Progenitor cell of endocrine pancreas (in vitro differentiated cells): ENCODE measurements at regions not wholly inside any gene's neighbourhood (a gene's known extent, or its start where the extent isn't known, plus 50 kb on each side); places are given as distances from the start of the nearest gene placed in this dataset.

Experiments
- DNase-seq: peaks from one replicate; pipeline ENCODE4 v3.0.0; 2021; ENCODE audit warnings: low spot score; ENCODE audit not compliant: unreplicated experiment
- H3K27ac Mint-ChIP-seq: 2 replicates; pipeline ENCODE4 v1.8.0; 2021; ENCODE audit warnings: mild to moderate bottlenecking, moderate library complexity, mixed read lengths
- H3K27me3 Mint-ChIP-seq: 2 replicates; pipeline ENCODE4 v1.8.0; 2021; ENCODE audit warnings: mixed read lengths
- H3K36me3 Mint-ChIP-seq: 2 replicates; pipeline ENCODE4 v1.8.0; 2022; ENCODE audit warnings: mixed read lengths; ENCODE audit not compliant: insufficient read depth
- H3K4me1 Mint-ChIP-seq: 2 replicates; pipeline ENCODE4 v1.8.0; 2021; ENCODE audit warnings: low read depth, mixed read lengths
- H3K4me3 Mint-ChIP-seq: 2 replicates; pipeline ENCODE4 v1.8.0; 2021; ENCODE audit warnings: low read depth, mild to moderate bottlenecking, moderate library complexity, mixed read lengths
- H3K9me3 Mint-ChIP-seq: 2 replicates; pipeline ENCODE4 v1.8.0; 2021; ENCODE audit warnings: low read depth, mixed read lengths
- TF ChIP-seq, protein P1 (sequence below): fragments of 200-600 bp; sonication (generic); IDR thresholded peaks from one replicate; pipeline ENCODE4 v1.5.0; 2021; ENCODE audit warnings: antibody characterized with exemption, mild to moderate bottlenecking; ENCODE audit not compliant: unreplicated experiment

- H3K9me3 Mint-ChIP-seq = no peaks in the 10 kb centered on the region
- H3K36me3 Mint-ChIP-seq = no peaks in the 10 kb centered on the region
- peaks cover 33% of the 10 kb centered on the region for H3K27me3 Mint-ChIP-seq
- H3K27ac Mint-ChIP-seq = no peak overlapping the region
- TF ChIP-seq, protein P1, sequence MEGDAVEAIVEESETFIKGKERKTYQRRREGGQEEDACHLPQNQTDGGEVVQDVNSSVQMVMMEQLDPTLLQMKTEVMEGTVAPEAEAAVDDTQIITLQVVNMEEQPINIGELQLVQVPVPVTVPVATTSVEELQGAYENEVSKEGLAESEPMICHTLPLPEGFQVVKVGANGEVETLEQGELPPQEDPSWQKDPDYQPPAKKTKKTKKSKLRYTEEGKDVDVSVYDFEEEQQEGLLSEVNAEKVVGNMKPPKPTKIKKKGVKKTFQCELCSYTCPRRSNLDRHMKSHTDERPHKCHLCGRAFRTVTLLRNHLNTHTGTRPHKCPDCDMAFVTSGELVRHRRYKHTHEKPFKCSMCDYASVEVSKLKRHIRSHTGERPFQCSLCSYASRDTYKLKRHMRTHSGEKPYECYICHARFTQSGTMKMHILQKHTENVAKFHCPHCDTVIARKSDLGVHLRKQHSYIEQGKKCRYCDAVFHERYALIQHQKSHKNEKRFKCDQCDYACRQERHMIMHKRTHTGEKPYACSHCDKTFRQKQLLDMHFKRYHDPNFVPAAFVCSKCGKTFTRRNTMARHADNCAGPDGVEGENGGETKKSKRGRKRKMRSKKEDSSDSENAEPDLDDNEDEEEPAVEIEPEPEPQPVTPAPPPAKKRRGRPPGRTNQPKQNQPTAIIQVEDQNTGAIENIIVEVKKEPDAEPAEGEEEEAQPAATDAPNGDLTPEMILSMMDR = no peak
- DNase-seq = no peak
- no peak overlapping the region for H3K4me3 Mint-ChIP-seq
- H3K4me1 Mint-ChIP-seq = no peaks in the 10 kb centered on the region
Observed at GRCh38 chr2:126241001-126241400, 415.0 kb upstream of the GYPC start.

DNA sequence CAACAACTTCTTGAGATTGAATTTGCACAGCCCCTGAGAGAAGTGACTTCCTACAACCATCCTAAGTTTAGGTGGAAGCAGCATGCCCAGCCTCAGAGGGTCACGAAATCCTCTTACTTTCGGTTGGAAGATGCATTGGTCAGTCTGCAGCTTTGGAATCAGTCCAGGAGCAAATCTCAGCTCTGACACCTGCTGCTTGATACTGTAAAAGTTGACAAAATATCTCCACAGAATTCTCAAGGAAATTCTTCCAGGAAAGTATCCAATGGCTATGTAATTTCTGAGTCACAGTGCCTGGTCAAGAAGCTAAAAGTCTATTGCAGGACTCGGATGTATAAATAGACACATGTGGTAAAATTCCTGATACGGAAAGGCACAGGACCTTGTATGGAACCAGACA is 414.5 kb upstream of the GYPC start:
- Mint-ChIP-seq H3K27me3 (peaks cover 33% of the 10 kb centered on the region), H3K27ac (no peak overlapping the region), H3K4me3 (no peak overlapping the region), H3K36me3 (no peaks in the 10 kb centered on the region), H3K9me3 (no peaks in the 10 kb centered on the region), H3K4me1 (no peaks in the 10 kb centered on the region)
- TF ChIP-seq, protein P1 = no peak
- DNase-seq = no peak

DNA sequence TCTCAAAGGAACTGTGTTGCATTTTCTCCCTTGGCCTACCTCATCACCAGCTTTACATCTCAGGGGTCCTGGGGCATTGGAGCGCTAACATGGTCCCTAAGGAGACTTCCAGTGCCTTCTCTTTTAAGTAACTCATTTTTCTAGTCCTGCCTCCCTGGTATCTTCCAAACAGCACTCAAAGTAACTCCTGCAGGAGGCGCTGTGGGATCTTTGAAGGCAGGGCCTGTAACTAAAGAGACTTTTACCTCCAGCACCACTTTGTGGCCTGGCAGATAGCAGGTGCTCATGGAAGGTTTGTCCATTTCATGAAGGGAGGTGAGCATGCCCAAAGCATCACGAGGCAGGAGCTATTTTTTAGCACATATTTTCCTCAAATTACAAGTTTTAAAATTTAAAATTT is 411.0 kb upstream of the GYPC start:
- DNase-seq = peak; percentile 52
- no peaks in the 10 kb centered on the region for H3K9me3 Mint-ChIP-seq
- no peaks in the 10 kb centered on the region for H3K4me1 Mint-ChIP-seq
- peaks cover 47% of the 10 kb centered on the region for H3K27me3 Mint-ChIP-seq
- no peak overlapping the region for H3K4me3 Mint-ChIP-seq
- no peaks in the 10 kb centered on the region for H3K36me3 Mint-ChIP-seq
- TF ChIP-seq, protein P1 = peak; percentile 79
- H3K27ac Mint-ChIP-seq = no peak overlapping the region

- H3K27me3 Mint-ChIP-seq = peaks cover 2% of the 10 kb centered on the region
- no peak overlapping the region for H3K4me3 Mint-ChIP-seq
- peaks cover 2% of the 10 kb centered on the region for H3K4me1 Mint-ChIP-seq
- TF ChIP-seq, protein P1 = no peak
- no peak for DNase-seq
- H3K27ac Mint-ChIP-seq = no peak overlapping the region
- no peaks in the 10 kb centered on the region for H3K36me3 Mint-ChIP-seq
- no peaks in the 10 kb centered on the region for H3K9me3 Mint-ChIP-seq
Observed at GRCh38 chr2:126253669-126254068, 402.3 kb upstream of the GYPC start.

GRCh38 chr2:126264625-126265024 is 391.3 kb upstream of the GYPC start:
- no peaks in the 10 kb centered on the region for H3K36me3 Mint-ChIP-seq
- no peak overlapping the region for H3K27ac Mint-ChIP-seq
- H3K27me3 Mint-ChIP-seq = peaks cover 16% of the 10 kb centered on the region
- no peaks in the 10 kb centered on the region for H3K4me1 Mint-ChIP-seq
- no peak for DNase-seq
- no peaks in the 10 kb centered on the region for H3K9me3 Mint-ChIP-seq
- TF ChIP-seq, protein P1 = no peak
- no peak overlapping the region for H3K4me3 Mint-ChIP-seq
